ENCODE measurements at regions not wholly inside any gene's neighbourhood (a gene's known extent, or its start where the extent isn't known, plus 50 kb on each side); places are given as distances from the start of the nearest gene placed in this dataset.

DNA sequence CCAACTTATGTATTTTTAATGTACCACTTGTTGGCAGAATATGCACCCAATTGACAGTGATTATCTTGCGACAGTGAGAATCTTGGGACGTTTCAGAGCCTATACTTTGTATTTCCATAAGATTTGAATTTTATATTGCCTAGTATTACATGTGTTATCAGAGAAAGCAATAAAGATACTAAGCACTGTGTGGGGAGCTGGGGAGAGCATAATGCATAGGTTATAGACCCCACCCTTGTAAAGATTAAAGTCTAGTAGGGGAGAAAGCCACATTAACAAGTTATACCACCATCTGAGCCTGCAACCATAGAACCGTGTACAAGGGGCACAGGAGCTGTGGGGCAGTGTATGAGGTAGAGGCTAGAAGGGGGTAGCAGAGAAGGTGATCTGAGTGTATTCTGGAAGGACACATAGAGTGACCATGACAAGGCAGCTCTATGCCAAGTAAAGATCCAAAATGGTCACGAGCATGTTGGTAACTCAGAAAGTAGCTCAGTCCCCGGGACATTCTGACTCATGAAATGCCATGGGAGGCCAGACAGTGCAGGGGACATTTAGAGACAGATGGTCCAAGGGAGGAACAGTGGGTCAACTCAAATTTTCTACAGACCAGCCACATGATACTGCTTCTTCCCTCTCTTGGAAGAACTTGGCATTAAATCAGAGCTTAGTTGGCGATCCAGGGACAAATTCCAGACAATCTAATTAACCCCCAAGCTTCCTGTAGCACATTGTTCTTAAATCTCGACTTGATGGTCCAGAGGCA is 84.5 kb downstream of the ADRA2A start:
- intact Hi-C loops (cut with micrococcal nuclease) = no loop called here
- no peaks in the 10 kb centered on the region for H3K9me3 Mint-ChIP-seq
- H3K27ac Mint-ChIP-seq = no peak overlapping the region
- H3K4me1 Mint-ChIP-seq (ENCODE audit: low read depth) = no peaks in the 10 kb centered on the region
- no peaks in the 10 kb centered on the region for H3K36me3 Mint-ChIP-seq (ENCODE audit: low read depth)
- no peak overlapping the region for H3K4me3 Mint-ChIP-seq (ENCODE audit: low read depth)
- DNase-seq (ENCODE audit: low spot score) = no peak
- H3K27me3 Mint-ChIP-seq (ENCODE audit: low read depth) = peaks cover 11% of the 10 kb centered on the region

DNA sequence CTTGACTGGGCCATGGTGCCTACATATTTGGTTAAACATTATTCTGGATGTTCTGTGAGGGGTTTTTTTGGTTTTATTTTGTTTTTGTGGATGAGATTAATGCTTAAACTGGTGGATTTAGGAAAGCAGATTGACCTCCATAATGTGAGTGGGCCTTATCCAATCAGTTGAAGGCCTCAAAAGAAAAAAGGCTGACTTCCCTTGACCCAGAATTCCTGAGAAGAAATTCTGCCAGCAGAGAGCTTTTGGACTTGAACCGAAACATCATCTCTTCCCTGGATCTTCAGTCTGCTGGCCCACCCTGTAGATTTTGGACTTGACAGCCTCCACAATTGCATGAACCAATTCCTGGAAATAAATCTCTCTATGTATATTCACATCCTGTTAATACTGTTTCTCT is 94.4 kb downstream of the ADRA2A start:
- intact Hi-C loops (cut with micrococcal nuclease) = no loop called here
- peaks cover 2% of the 10 kb centered on the region for H3K27me3 Mint-ChIP-seq (ENCODE audit: low read depth)
- H3K4me3 Mint-ChIP-seq (ENCODE audit: low read depth) = no peak overlapping the region
- H3K9me3 Mint-ChIP-seq = no peaks in the 10 kb centered on the region
- DNase-seq (ENCODE audit: low spot score) = no peak
- no peak overlapping the region for H3K27ac Mint-ChIP-seq
- H3K36me3 Mint-ChIP-seq (ENCODE audit: low read depth) = no peaks in the 10 kb centered on the region
- H3K4me1 Mint-ChIP-seq (ENCODE audit: low read depth) = no peaks in the 10 kb centered on the region

DNA sequence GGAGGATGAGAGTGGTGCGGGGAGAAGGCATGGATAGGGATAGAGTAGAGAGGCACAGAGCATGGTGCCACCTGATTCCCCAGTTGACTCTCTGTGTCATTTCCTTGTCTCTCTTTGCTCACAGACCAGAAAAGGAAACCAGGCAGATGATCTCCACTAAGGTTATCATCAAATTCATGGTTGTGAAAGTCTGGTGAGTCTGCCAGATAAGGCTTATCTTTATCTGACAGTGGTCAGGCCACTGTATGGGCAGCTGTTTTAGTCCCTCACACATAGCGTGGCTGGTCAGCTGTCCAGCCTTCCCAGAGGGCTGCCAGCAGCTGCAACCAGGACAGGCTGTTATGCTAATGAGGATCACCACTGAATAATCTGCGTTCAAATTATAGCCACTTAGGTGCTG is 99.0 kb downstream of the ADRA2A start:
- Mint-ChIP-seq H3K9me3 (no peaks in the 10 kb centered on the region), H3K4me1 (ENCODE audit: low read depth) (no peaks in the 10 kb centered on the region), H3K36me3 (ENCODE audit: low read depth) (no peaks in the 10 kb centered on the region), H3K27ac (no peak overlapping the region), H3K4me3 (ENCODE audit: low read depth) (no peak overlapping the region), H3K27me3 (ENCODE audit: low read depth) (peaks cover 4% of the 10 kb centered on the region)
- DNase-seq (ENCODE audit: low spot score) = no peak
- intact Hi-C loops (cut with micrococcal nuclease) = no loop called here

DNA sequence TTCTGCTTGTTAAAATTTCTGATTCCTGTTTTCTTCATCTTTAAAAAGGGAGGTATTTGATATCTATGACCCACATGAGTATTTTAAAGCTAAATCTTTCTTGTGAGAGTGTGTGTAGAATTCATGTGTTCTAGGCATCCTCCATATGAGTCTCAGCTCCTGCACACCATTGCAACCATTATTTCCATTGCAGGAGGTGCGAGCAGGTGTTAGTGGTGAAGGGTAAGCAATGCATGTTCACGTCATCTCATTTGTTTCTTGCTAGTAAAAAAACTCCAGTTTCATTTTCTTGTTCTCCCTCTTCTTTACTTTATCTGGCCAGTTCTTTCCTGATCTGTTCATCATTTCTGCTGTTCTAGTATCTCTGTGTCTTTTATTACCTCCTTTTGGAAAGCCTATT is 100.5 kb downstream of the ADRA2A start:
- DNase-seq (ENCODE audit: low spot score) = no peak
- peaks cover 4% of the 10 kb centered on the region for H3K27me3 Mint-ChIP-seq (ENCODE audit: low read depth)
- no peak overlapping the region for H3K4me3 Mint-ChIP-seq (ENCODE audit: low read depth)
- no peaks in the 10 kb centered on the region for H3K9me3 Mint-ChIP-seq
- H3K4me1 Mint-ChIP-seq (ENCODE audit: low read depth) = no peaks in the 10 kb centered on the region
- intact Hi-C loops (cut with micrococcal nuclease) = no loop called here
- no peak overlapping the region for H3K27ac Mint-ChIP-seq
- no peaks in the 10 kb centered on the region for H3K36me3 Mint-ChIP-seq (ENCODE audit: low read depth)

DNA sequence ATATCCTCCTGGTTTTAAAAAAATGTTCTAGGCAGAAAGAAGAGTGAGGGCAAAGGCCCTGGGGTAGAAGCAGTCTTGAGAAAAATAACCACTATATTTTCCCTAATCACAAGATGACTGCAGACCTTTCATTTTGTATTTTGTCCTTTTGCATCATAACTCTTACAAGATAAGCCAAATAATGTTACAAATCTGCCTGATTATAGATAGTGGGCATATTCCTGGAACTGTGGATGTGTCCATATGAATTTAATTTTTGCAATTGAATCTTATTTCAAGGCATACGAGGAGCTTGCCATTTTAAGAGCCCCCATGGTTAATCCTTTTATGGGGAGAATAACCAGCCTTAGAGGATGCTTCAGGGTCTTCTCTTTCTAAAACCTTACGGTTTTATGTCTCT is 102.7 kb downstream of the ADRA2A start:
- no peaks in the 10 kb centered on the region for H3K9me3 Mint-ChIP-seq
- intact Hi-C loops (cut with micrococcal nuclease) = no loop called here
- no peak overlapping the region for H3K27ac Mint-ChIP-seq
- DNase-seq (ENCODE audit: low spot score) = no peak
- H3K36me3 Mint-ChIP-seq (ENCODE audit: low read depth) = no peaks in the 10 kb centered on the region
- H3K27me3 Mint-ChIP-seq (ENCODE audit: low read depth) = peaks cover 4% of the 10 kb centered on the region
- no peak overlapping the region for H3K4me3 Mint-ChIP-seq (ENCODE audit: low read depth)
- no peaks in the 10 kb centered on the region for H3K4me1 Mint-ChIP-seq (ENCODE audit: low read depth)

DNA sequence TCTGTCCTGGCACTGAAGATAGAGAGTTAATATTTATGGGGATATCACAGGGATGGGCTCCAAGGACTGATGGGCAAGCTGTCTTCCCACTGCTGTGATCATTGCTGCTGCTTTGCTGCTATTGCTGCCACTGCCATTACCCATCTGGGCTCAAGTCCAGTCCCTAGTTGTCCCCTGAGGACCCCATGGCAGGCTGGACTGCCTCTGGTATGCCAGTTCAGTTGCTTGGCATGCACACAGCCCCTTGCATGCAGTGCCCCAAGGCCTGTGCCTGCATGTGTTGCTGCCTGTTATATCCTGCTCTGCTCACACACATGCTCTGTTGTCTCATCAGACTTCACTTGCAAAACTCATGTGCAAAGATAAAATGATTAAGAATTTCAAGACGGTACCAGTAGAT is 109.5 kb downstream of the ADRA2A start:
- intact Hi-C loops (cut with micrococcal nuclease) = no loop called here
- H3K27me3 Mint-ChIP-seq (ENCODE audit: low read depth) = peaks cover 12% of the 10 kb centered on the region

DNA sequence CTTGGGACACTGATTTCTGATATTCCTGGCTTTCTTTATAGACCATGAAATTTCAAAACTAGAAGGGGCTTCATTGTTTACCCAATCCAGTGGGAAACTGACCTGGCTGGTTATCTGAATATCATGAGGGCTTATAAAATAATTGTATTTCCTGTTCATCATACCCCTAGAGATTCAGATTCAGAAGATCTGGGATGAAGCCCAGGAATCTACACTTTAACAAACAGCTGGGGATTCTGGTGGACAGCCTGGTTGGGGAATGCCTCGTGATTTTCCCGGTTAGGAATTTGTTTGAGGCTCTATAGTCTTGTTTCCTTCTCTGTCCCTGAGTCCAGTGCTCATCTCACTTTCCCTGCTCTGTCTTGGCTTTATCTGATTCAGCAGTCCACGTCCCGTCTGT is 110.3 kb downstream of the ADRA2A start:
- Mint-ChIP-seq H3K27me3 (ENCODE audit: low read depth) (peaks cover 16% of the 10 kb centered on the region), H3K36me3 (ENCODE audit: low read depth) (no peaks in the 10 kb centered on the region), H3K9me3 (no peaks in the 10 kb centered on the region), H3K27ac (no peak overlapping the region), H3K4me3 (ENCODE audit: low read depth) (no peak overlapping the region), H3K4me1 (ENCODE audit: low read depth) (no peaks in the 10 kb centered on the region)
- intact Hi-C loops (cut with micrococcal nuclease) = no loop called here
- DNase-seq (ENCODE audit: low spot score) = no peak

More for the DNA sequence above, 109.5 kb downstream of the ADRA2A start:
- Mint-ChIP-seq H3K27ac (no peak overlapping the region), H3K4me3 (ENCODE audit: low read depth) (no peak overlapping the region), H3K36me3 (ENCODE audit: low read depth) (no peaks in the 10 kb centered on the region), H3K4me1 (ENCODE audit: low read depth) (no peaks in the 10 kb centered on the region), H3K9me3 (no peaks in the 10 kb centered on the region)
- DNase-seq (ENCODE audit: low spot score) = no peak

DNA sequence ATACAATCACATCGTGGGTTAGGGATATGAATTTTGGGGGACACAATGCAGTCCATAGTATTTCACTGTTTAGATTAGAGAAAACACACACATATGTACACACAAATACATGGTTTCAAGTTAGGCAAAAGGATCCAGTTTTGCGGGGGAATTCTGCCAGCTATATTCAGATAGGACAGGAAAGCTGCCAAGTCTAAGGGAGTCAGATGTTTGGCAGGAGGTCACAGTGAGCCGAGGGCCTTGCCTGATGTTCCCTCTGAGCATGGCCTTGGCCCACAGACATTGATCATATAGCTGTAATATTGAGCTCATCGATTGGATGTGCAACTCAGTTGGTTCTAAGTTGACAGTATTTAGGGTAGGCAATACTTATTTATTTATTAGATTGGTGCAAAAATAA is 122.8 kb downstream of the ADRA2A start:
- Mint-ChIP-seq H3K27ac (no peak overlapping the region), H3K4me3 (ENCODE audit: low read depth) (no peak overlapping the region), H3K27me3 (ENCODE audit: low read depth) (peaks cover 2% of the 10 kb centered on the region), H3K36me3 (ENCODE audit: low read depth) (no peaks in the 10 kb centered on the region), H3K4me1 (ENCODE audit: low read depth) (no peaks in the 10 kb centered on the region), H3K9me3 (no peaks in the 10 kb centered on the region)
- intact Hi-C loops (cut with micrococcal nuclease) = no loop called here
- no peak for DNase-seq (ENCODE audit: low spot score)

DNA sequence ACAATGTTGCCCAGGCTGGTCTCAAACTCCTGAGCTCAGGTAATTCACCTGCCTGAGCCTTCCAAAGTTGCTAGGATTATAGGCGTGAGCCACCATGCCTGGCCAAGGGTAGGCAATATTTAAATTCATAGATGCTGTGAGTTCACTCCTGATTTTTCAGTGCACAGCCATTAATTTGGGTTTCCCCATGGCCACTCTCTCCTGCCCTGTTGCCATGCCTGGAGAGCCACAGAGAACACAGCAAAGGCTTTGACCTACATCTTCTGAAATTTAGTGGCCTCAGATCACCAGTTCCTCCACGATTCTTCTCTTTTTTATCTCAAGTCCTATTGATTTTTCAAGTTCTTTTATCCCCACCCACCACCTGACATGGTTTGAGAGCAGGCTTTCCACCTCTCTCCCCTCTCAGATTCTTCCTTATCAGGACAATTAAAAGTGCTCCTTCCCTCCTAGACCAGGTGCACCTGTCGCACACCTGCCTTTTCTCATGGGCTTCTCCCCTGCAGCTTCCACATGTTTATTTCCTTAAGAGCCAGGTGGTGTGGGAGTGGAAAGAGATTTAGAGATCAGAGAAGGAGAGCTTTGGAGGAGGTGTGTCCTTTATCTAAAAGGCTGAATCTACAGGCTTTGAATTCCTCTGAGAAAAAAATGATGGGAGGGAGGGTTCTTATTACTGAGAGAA is 123.8 kb downstream of the ADRA2A start:
- intact Hi-C loops (cut with micrococcal nuclease) = no loop called here
- Mint-ChIP-seq H3K4me3 (ENCODE audit: low read depth) (no peak overlapping the region), H3K9me3 (no peaks in the 10 kb centered on the region), H3K27me3 (ENCODE audit: low read depth) (no peaks in the 10 kb centered on the region), H3K27ac (no peak overlapping the region), H3K4me1 (ENCODE audit: low read depth) (no peaks in the 10 kb centered on the region), H3K36me3 (ENCODE audit: low read depth) (no peaks in the 10 kb centered on the region)
- DNase-seq (ENCODE audit: low spot score) = no peak

DNA sequence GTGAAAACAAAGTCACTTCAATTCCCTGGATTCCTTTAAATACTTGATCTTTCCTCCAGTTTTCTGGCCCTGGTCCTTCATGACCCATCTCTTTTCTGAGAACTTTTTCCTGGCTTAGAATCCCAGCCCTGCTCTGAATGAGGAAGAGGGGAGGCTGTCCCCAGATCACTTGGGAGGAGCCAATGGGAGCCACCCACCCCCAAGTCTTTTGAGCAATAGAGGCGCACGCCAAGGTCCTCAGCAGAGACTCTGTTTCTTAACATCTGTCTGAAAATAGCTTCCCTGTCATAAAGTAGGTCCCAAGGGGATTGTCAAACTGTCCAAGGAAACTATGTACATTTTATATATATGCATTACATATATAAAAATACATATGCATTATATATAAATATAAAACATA is 126.8 kb downstream of the ADRA2A start:
- Mint-ChIP-seq H3K27me3 (ENCODE audit: low read depth) (no peaks in the 10 kb centered on the region), H3K27ac (no peak overlapping the region), H3K4me1 (ENCODE audit: low read depth) (no peaks in the 10 kb centered on the region), H3K9me3 (no peaks in the 10 kb centered on the region), H3K4me3 (ENCODE audit: low read depth) (no peak overlapping the region), H3K36me3 (ENCODE audit: low read depth) (no peaks in the 10 kb centered on the region)
- intact Hi-C loops (cut with micrococcal nuclease) = no loop called here
- no peak for DNase-seq (ENCODE audit: low spot score)

DNA sequence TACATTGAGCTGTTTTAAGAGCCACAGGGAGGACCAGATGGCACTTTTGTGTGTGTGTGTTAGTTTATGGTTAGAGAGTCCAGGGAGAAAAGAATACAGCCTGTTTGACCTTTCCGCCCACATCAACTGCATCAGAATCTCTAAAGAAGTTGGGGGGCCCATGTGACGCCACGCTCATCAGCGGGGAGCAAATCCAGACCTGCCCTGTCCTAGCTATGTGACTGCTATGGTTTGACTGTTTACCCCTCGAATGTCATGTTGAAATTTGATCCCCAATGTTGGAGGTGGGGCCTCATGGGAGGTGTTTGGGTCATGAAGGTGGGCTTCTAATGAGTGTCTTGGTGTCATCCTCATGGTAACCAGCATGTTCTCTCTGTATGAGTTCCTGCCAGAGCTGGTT is 128.0 kb downstream of the ADRA2A start:
- Mint-ChIP-seq H3K27ac (no peak overlapping the region), H3K27me3 (ENCODE audit: low read depth) (no peaks in the 10 kb centered on the region), H3K36me3 (ENCODE audit: low read depth) (no peaks in the 10 kb centered on the region), H3K4me1 (ENCODE audit: low read depth) (no peaks in the 10 kb centered on the region), H3K4me3 (ENCODE audit: low read depth) (no peak overlapping the region), H3K9me3 (no peaks in the 10 kb centered on the region)
- DNase-seq (ENCODE audit: low spot score) = no peak
- intact Hi-C loops (cut with micrococcal nuclease) = loop anchor here (5.0 kb wide), 1 partner anchor 128 kb away; the partner anchor contains the start of gene ADRA2A

DNA sequence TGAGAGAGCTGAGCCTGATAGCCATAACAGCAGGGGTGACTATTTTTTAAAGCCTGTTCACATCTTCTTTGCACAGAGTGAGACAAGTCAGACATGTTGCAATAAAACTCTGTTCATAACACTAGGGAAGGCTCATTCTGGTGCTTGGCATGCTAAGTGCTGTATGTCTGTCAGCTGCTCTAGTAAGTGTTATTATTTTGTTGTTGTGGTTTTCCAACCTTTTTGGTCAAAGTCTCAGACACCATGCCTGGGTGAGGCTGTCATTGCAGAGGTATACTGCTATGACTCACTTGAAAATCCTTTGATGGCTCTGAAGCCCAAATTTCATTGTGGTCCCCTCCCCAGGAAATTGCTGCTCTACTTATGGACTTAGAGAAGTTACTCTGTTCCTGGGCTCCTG is 129.7 kb downstream of the ADRA2A start:
- intact Hi-C loops (cut with micrococcal nuclease) = loop anchor here (2.0 to 5.0 kb wide), 2 partner anchors 129 to 596 kb away; partner anchors contain the start of gene ADRA2A
- Mint-ChIP-seq H3K27me3 (ENCODE audit: low read depth) (peaks cover 2% of the 10 kb centered on the region), H3K4me3 (ENCODE audit: low read depth) (no peak overlapping the region), H3K27ac (no peak overlapping the region), H3K36me3 (ENCODE audit: low read depth) (no peaks in the 10 kb centered on the region), H3K4me1 (ENCODE audit: low read depth) (no peaks in the 10 kb centered on the region), H3K9me3 (no peaks in the 10 kb centered on the region)
- no peak for DNase-seq (ENCODE audit: low spot score)

DNA sequence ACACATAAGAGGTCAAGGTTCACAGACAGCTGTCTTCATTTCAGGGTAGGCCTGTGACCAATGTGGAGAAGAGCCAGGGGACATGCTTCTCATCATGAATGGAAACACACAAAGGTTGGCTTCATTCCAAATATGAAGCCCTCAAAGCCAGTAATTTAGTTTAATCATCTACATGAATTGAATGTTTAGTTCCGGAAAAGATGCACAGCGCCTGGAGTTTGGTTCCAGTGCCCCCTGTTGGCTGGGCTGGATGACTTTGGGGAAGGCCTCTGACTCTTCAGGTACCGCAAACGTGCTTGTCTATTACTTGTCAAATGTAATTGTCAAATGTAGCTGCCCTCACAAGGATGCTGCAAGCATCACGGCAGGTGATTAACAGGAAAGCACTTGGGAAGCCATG is 130.7 kb downstream of the ADRA2A start:
- Mint-ChIP-seq H3K27ac (no peak overlapping the region), H3K9me3 (no peaks in the 10 kb centered on the region), H3K4me3 (ENCODE audit: low read depth) (no peak overlapping the region), H3K4me1 (ENCODE audit: low read depth) (no peaks in the 10 kb centered on the region), H3K27me3 (ENCODE audit: low read depth) (peaks cover 2% of the 10 kb centered on the region), H3K36me3 (ENCODE audit: low read depth) (no peaks in the 10 kb centered on the region)
- intact Hi-C loops (cut with micrococcal nuclease) = loop anchor here (2.0 to 5.0 kb wide), 2 partner anchors 130 to 597 kb away; partner anchors contain the start of gene ADRA2A
- DNase-seq (ENCODE audit: low spot score) = no peak

Measured in activated T-helper 2 cell treated with anti-CD3 and anti-CD28 coated beads, Interferon-gamma antibody, Interleukin-2, Interleukin-4, amounts not matched to agents 10 μg/mL and 5 μg/mL and 100 μg/mL, durations not matched to agents 14 hours and 24 hours and 36 hours (primary cell).